GM18873 (cell line): ENCODE measurements at regions not wholly inside any gene's neighbourhood (a gene's known extent, or its start where the extent isn't known, plus 50 kb on each side); places are given as distances from the start of the nearest gene placed in this dataset.
A peak's percentile ranks its signal among the peaks of the same experiment; 100 is the strongest.

Experiments used
- ATAC-seq: cut with Tn5 transposase; IDR thresholded peaks from one replicate; pipeline ENCODE4 v1.9.1; 2021; ENCODE audit warnings: mild to moderate bottlenecking, moderate library complexity, moderate number of reproducible peaks; ENCODE audit not compliant: unreplicated experiment, low FRiP score

GRCh38 chr1:57789936-57790335, 366.1 kb upstream of the DAB1 start:
- no peak for ATAC-seq

- ATAC-seq: no peak
Measured at GRCh38 chr1:57788313-57788712, 364.5 kb upstream of the DAB1 start.

- no peak for ATAC-seq
Measured at GRCh38 chr1:57784356-57784755, 360.5 kb upstream of the DAB1 start.

- ATAC-seq: no peak
Measured at GRCh38 chr1:57782357-57782756, 358.5 kb upstream of the DAB1 start.

GRCh38 chr1:57772580-57773195, 348.8 kb upstream of the DAB1 start:
- ATAC-seq: no peak

GRCh38 chr1:57770772-57771171, 346.9 kb upstream of the DAB1 start:
- no peak for ATAC-seq

GRCh38 chr1:57770236-57770635, 346.4 kb upstream of the DAB1 start:
- ATAC-seq: no peak

- no peak for ATAC-seq
Measured at GRCh38 chr1:57761628-57762027, 337.8 kb upstream of the DAB1 start.

GRCh38 chr1:57752843-57753242, 329.0 kb upstream of the DAB1 start:
- ATAC-seq: no peak

GRCh38 chr1:57748719-57749118, 324.9 kb upstream of the DAB1 start:
- no peak for ATAC-seq

- no peak for ATAC-seq
Measured at GRCh38 chr1:57747818-57748217, 324.0 kb upstream of the DAB1 start.

GRCh38 chr1:57741521-57741920, 317.7 kb upstream of the DAB1 start:
- ATAC-seq: peak; percentile 79

GRCh38 chr1:57736940-57737339, 313.1 kb upstream of the DAB1 start:
- no peak for ATAC-seq

GRCh38 chr1:57729181-57729580, 305.3 kb upstream of the DAB1 start:
- no peak for ATAC-seq

- ATAC-seq: no peak
Measured at GRCh38 chr1:57727121-57727520, 303.3 kb upstream of the DAB1 start.

GRCh38 chr1:57725318-57725717, 301.5 kb upstream of the DAB1 start:
- no peak for ATAC-seq

GRCh38 chr1:57724535-57724934, 300.7 kb upstream of the DAB1 start:
- no peak for ATAC-seq

- ATAC-seq: no peak
Measured at GRCh38 chr1:57722285-57722978, 298.6 kb upstream of the DAB1 start.

GRCh38 chr1:57721001-57721400, 297.1 kb upstream of the DAB1 start:
- no peak for ATAC-seq

- ATAC-seq: no peak
Measured at GRCh38 chr1:57719274-57719673, 295.4 kb upstream of the DAB1 start.

- no peak for ATAC-seq
Measured at GRCh38 chr1:57713501-57713900, 289.6 kb upstream of the DAB1 start.

GRCh38 chr1:57712846-57713245, 289.0 kb upstream of the DAB1 start:
- no peak for ATAC-seq
